PFSK-1 (cell line): ENCODE measurements at regions not wholly inside any gene's neighbourhood (a gene's known extent, or its start where the extent isn't known, plus 50 kb on each side); places are given as distances from the start of the nearest gene placed in this dataset.

Source experiments
- POLR2AphosphoS5 ChIP-seq: IDR thresholded peaks from 2 replicates; pipeline ENCODE4 v1.6.1; 2012; ENCODE audit warnings: low read depth, mild to moderate bottlenecking, control low read depth, low read length, moderate library complexity
- SIN3A ChIP-seq: IDR thresholded peaks from 2 replicates; pipeline ENCODE4 v1.6.1; 2012; ENCODE audit warnings: mild to moderate bottlenecking, low read length, moderate library complexity, borderline replicate concordance; ENCODE audit not compliant: insufficient read depth

GRCh38 chr4:180280076-180280475 lies 1963.1 kb upstream of the TENM3 start:
- TF ChIP-seq POLR2AphosphoS5 (no peak), SIN3A (no peak)
